SK-N-SH treated with all-trans-retinoic acid at 6 μM for 48 hours (cell line): ENCODE measurements at regions not wholly inside any gene's neighbourhood (a gene's known extent, or its start where the extent isn't known, plus 50 kb on each side); places are given as distances from the start of the nearest gene placed in this dataset.
"Not testable (repeated sequence)": the region's sequence is repeated elsewhere in the genome, so short reads cannot be mapped to it uniquely, and the experiment has no call there.

ENCODE experiments used
- CSDC2 ChIP-seq: fragments of 250-450 bp; sonication (Bioruptor Pico); IDR thresholded peaks from 2 replicates; pipeline ENCODE4 v1.5.0; 2020; ENCODE audit warnings: mild to moderate bottlenecking, moderate library complexity
- TOX ChIP-seq: fragments of 250-450 bp; sonication (Bioruptor Pico); IDR thresholded peaks from 2 replicates; pipeline ENCODE4 v1.8.0; 2021; ENCODE audit warnings: mild to moderate bottlenecking, moderate library complexity, borderline replicate concordance

DNA sequence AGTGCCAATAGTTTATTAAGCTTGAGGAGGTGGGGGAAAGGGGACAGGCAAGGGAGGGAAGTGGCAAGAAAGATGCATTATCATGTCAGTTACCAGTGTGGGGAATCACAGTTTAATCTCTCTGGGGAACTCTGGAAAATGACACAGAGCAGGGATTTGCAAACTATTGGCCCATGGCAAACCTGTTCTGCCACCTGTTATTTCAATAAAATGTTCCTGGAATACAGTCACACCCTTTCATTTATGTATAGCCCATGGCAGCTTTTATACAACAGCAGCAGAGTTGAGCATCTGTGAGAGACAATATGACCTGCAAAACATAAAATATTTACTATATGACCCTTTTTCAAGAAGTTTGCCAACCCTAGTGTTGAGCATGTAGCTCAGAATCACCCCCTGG lies 140.5 kb downstream of the NPIPA7 start:
- TF ChIP-seq TOX, CSDC2 (CRISPR knock-in tag): not testable (repeated sequence)
